CD4-positive, alpha-beta T cell (primary cell): ENCODE measurements at regions not wholly inside any gene's neighbourhood (a gene's known extent, or its start where the extent isn't known, plus 50 kb on each side); places are given as distances from the start of the nearest gene placed in this dataset.

ENCODE experiments used
- ATAC-seq: fragments of 200-7000 bp; cut with Tn5 transposase; one replicate; pipeline ENCODE4 v1.10.0; 2022; ENCODE audit warnings: mild to moderate bottlenecking; ENCODE audit not compliant: poor library complexity
- CTCF ChIA-PET: fragments of 350-600 bp; sonication (Branson Sonifier 250); formaldehyde crosslinking; loops from one replicate; lab custom pipeline; 2021; ENCODE audit warnings: antibody characterized with exemption, inconsistent platforms; lab: Charles Lee
- POLR2A ChIA-PET: fragments of 350-600 bp; sonication (Branson Sonifier 250); formaldehyde crosslinking; loops from one replicate; lab custom pipeline; 2021; ENCODE audit warnings: antibody characterized with exemption, inconsistent platforms; lab: Charles Lee
- DNase-seq, 14 experiments: peaks; one replicate each; pipeline ENCODE4 v3.0.0-alpha.2; 2013 to 2020; ENCODE audit warnings: mixed read lengths in 2 of 14
- H3K27ac ChIP-seq, 2 donors: one replicate each; pipeline versions ENCODE4 v1.5.1 to v1.7.0; 2013; ENCODE audit warnings: low read length in 2 of 2, low read depth in 1 of 2, mild to moderate bottlenecking in 1 of 2
- H3K27me3 ChIP-seq, 2 experiments: 1 replicate in 1 of 2; 2 replicates in 1 of 2; pipeline versions ENCODE4 v1.6.1 to v1.7.0; 2013; ENCODE audit warnings: low read length in 2 of 2, control low read depth in 1 of 2, mild to moderate bottlenecking in 1 of 2, moderate library complexity in 1 of 2; ENCODE audit not compliant: insufficient read depth in 2 of 2, control insufficient read depth in 1 of 2
- H3K36me3 ChIP-seq: one replicate; pipeline ENCODE4 v1.6.1; 2013; ENCODE audit warnings: low read length, control low read depth; ENCODE audit not compliant: insufficient read depth
- H3K4me1 ChIP-seq: one replicate; pipeline ENCODE4 v1.6.1; 2013; ENCODE audit warnings: low read length, control low read depth; ENCODE audit not compliant: insufficient read depth
- H3K4me3 ChIP-seq: one replicate; pipeline ENCODE4 v1.5.1; 2013; ENCODE audit warnings: mild to moderate bottlenecking, low read length, moderate library complexity
- H3K9me3 ChIP-seq, 2 experiments: 1 replicate in 1 of 2; 2 replicates in 1 of 2; pipeline versions ENCODE4 v1.6.1 to v1.7.0; 2013; ENCODE audit warnings: low read length in 2 of 2, mild to moderate bottlenecking in 2 of 2, control low read depth in 1 of 2, moderate library complexity in 1 of 2; ENCODE audit not compliant: control insufficient read depth in 1 of 2, insufficient read depth in 1 of 2
- H3K27ac Mint-ChIP-seq: one replicate; pipeline ENCODE4 v1.8.0; 2020; ENCODE audit warnings: mixed read lengths
- H3K27me3 Mint-ChIP-seq: one replicate; pipeline ENCODE4 v1.8.0; 2021; ENCODE audit warnings: mixed read lengths
- H3K36me3 Mint-ChIP-seq: one replicate; pipeline ENCODE4 v1.8.0; 2021; ENCODE audit warnings: low read depth, mixed read lengths
- H3K4me1 Mint-ChIP-seq: one replicate; pipeline ENCODE4 v1.8.0; 2021; ENCODE audit warnings: low read depth, mixed read lengths
- H3K4me3 Mint-ChIP-seq: one replicate; pipeline ENCODE4 v1.8.0; 2020; ENCODE audit warnings: mild to moderate bottlenecking, mixed read lengths
- H3K9me3 Mint-ChIP-seq: one replicate; pipeline ENCODE4 v1.8.0; 2020; ENCODE audit warnings: mixed read lengths
- CTCF ChIP-seq: fragments of 200-600 bp; IDR thresholded peaks from one replicate; pipeline ENCODE4 v1.8.0; 2022; ENCODE audit warnings: antibody characterized with exemption, mild to moderate bottlenecking
- intact Hi-C, 2 experiments: fragments of 100-400 bp; cut with DNase I in 1 of 2; cut with micrococcal nuclease in 1 of 2; formaldehyde crosslinking; loops; one replicate each; pipeline versions ENCODE4 v1.15.1 to v1.9.0; 2023 to 2025; cut with DNase I, micrococcal nuclease

DNA sequence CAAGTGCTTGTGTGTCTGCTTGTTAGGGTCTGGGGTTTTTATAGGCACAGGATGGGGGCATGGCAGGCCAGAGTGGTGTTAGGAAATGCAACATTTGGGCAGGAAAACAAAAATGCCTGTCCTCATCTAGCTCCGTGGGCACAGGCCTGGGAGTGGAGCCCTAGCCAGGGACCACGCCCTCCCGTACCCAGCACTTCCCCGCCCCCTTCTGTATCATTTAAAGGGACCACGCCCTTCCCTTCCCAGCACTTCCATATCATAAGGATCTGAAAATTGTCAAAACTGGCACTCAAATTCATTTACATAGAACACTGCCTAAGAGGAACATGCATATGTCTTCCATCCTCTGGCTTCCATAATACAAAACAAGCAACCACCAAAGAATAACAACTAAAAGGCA lies 185.8 kb downstream of the B3GLCT start:
- H3K27ac Mint-ChIP-seq, result no peak overlapping the region
- no peak overlapping the region for H3K4me3 Mint-ChIP-seq
- intact Hi-C loops, result no loop called here
- H3K36me3 Mint-ChIP-seq, result no peaks in the 10 kb centered on the region
- Histone ChIP-seq H3K27ac (no peak overlapping the region), H3K4me1 (no peaks in the 10 kb centered on the region), H3K9me3 (peaks cover 0 to 3% of the 10 kb centered on the region in 2 experiments), H3K27me3 (no peaks in the 10 kb centered on the region), H3K36me3 (no peaks in the 10 kb centered on the region), H3K4me3 (no peak overlapping the region)
- ChIA-PET POLR2A (no interaction called here), CTCF (no interaction called here)
- ATAC-seq (no peak), DNase-seq (no peak)
- no peaks in the 10 kb centered on the region for H3K9me3 Mint-ChIP-seq
- H3K4me1 Mint-ChIP-seq, result no peaks in the 10 kb centered on the region
- peaks cover 9% of the 10 kb centered on the region for H3K27me3 Mint-ChIP-seq
- no peak for TF ChIP-seq CTCF

GRCh38 chr13:31394506-31394905 lies 194.7 kb downstream of the B3GLCT start:
- intact Hi-C loops, result no loop called here
- no peaks in the 10 kb centered on the region for H3K4me1 Mint-ChIP-seq
- H3K36me3 ChIP-seq, result no peaks in the 10 kb centered on the region
- TF ChIP-seq CTCF, result no peak
- H3K27ac ChIP-seq, result no peak overlapping the region
- no peaks in the 10 kb centered on the region for H3K27me3 ChIP-seq
- H3K4me3 Mint-ChIP-seq, result no peak overlapping the region
- no peaks in the 10 kb centered on the region for H3K4me1 ChIP-seq
- peaks cover 0 to 2% of the 10 kb centered on the region in 2 experiments for H3K9me3 ChIP-seq
- ChIA-PET POLR2A (no interaction called here), CTCF (no interaction called here)
- H3K27me3 Mint-ChIP-seq, result peaks cover 4% of the 10 kb centered on the region
- peaks cover 3% of the 10 kb centered on the region for H3K9me3 Mint-ChIP-seq
- no peak overlapping the region for H3K27ac Mint-ChIP-seq
- H3K36me3 Mint-ChIP-seq, result no peaks in the 10 kb centered on the region
- no peak for DNase-seq
- no peak for ATAC-seq
- no peak overlapping the region for H3K4me3 ChIP-seq

DNA sequence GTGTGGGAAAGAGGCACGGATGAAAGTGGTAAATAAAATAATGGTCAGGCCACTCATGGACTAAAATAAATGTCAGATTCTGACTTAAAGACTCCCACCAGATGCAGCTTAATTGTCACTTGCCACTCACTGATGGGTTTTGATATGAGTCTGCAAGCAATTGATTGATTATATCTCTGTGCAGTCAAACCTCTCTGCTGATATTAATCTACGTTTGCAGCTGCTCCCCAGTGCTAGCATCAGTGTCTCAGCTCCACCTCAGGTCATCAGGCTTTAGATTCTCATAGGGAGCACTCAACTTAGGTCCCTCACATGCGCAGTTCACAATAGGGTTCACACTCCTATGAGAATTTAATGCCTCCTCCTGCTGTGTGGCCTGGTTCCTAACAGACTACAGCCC lies 195.3 kb downstream of the B3GLCT start:
- Mint-ChIP-seq H3K27ac (no peak overlapping the region), H3K4me3 (no peak overlapping the region), H3K27me3 (peaks cover 4% of the 10 kb centered on the region), H3K4me1 (no peaks in the 10 kb centered on the region), H3K9me3 (peaks cover 8% of the 10 kb centered on the region), H3K36me3 (no peaks in the 10 kb centered on the region)
- H3K4me3 ChIP-seq, result no peak overlapping the region
- POLR2A ChIA-PET, result no interaction called here
- peaks cover 0 to 8% of the 10 kb centered on the region in 2 experiments for H3K9me3 ChIP-seq
- no peaks in the 10 kb centered on the region for H3K36me3 ChIP-seq
- intact Hi-C loops, result no loop called here
- DNase-seq (no peak), ATAC-seq (no peak)
- H3K27ac ChIP-seq, result no peak overlapping the region
- CTCF ChIA-PET, result no interaction called here
- H3K4me1 ChIP-seq, result no peaks in the 10 kb centered on the region
- H3K27me3 ChIP-seq, result no peaks in the 10 kb centered on the region
- TF ChIP-seq CTCF, result no peak
